ENCODE measurements at regions not wholly inside any gene's neighbourhood (a gene's known extent, or its start where the extent isn't known, plus 50 kb on each side); places are given as distances from the start of the nearest gene placed in this dataset.
A peak's percentile ranks its signal among the peaks of the same experiment; 100 is the strongest.
"Not testable (repeated sequence)": the region's sequence is repeated elsewhere in the genome, so short reads cannot be mapped to it uniquely, and the experiment has no call there.

DNA sequence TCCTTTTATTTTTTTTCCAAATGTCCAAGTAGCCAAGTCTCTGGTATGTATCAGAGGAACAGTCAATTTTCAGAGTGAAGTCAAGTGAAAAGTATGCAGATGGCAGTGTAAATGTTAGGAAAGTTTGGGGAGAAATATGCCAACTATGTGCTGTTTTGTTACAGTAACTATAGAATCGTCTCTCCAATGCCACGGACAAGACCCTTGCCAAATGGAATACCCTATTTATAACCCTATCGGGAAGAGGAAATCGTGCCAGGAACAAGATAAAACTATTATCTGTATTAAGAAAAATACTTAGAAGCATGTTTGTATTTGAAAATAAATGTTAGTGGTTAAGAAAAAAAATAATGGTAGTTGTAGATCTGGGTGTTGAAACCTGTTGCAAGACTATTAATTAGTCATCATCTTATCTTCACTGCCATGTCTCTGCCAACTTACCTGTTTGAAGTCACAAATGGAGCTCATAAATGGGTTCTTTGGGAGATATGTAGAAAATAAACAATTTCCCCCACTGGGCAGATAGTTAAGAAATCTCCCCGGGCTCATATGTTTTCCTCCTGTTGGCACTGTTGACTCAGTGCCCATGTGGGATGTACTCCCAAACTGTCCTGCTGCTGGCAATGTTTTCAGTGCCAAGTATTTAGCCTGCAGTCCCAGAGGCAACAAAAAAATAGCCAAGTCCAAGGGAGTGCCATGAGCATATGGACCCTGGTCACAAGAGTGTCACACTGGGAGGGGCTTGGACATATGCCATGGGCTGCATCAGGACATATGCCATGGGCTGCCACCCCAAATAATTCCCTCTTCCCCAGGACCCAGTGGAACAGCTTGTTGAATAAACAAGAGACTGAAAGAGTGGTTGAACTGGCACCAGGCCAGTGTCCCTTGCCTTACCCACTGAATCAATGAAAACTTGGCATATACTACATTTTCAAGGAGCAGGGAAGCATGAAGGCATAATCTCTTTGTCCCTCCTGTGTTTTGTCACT lies 366.9 kb downstream of the OSR1 start:
- FAIRE-seq (no peak), DNase-seq (ENCODE audit: low spot score) (peak; percentile 26)

- DNase-seq (ENCODE audit: low spot score): no peak
- no peak for FAIRE-seq
Observed at GRCh38 chr2:18988631-18989232, 369.7 kb downstream of the OSR1 start.

DNA sequence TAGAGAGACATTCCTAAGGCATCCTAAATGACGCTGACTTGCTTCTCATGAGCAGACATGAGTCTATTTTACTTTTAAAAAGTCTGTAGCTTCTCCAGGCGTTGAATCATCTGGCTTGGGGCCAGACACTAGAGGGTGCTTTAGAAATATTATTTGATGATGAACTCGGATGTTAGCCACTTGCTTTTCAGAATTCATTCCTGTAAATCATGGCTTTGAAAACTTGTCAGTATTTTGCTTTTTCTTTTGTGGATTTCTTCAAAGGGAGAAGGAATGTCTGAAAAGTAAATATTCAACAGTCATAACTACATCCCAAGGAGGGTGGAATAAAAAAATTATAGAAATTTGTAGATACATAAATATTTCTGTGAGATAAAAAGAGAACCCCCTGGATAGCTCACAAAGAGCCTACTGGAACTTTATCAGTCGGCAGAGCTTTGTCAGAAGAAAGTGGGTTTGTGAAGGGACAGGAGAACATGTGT lies 370.8 kb downstream of the OSR1 start:
- FAIRE-seq (peak; percentile 68), DNase-seq (ENCODE audit: low spot score) (peak; percentile 50)

DNA sequence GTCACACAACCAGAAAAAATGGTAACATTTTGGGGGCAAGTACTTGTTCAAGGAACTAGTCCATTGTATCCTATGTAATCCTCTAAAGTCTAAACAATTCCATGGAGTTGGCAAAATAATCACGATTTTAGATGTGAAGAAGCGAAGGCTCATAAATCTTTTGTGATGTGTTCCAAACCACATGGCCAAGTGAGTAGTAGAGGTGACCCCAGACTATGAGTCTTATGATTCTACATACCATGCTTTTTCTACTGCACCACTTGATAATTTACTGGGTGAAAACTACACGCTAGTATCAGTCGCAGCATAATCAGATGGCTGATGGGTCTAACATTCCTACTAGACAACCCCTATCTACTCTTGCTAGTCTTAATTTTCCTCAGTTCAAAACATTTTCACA lies 371.4 kb downstream of the OSR1 start:
- DNase-seq (ENCODE audit: low spot score) (no peak), FAIRE-seq (no peak)

DNA sequence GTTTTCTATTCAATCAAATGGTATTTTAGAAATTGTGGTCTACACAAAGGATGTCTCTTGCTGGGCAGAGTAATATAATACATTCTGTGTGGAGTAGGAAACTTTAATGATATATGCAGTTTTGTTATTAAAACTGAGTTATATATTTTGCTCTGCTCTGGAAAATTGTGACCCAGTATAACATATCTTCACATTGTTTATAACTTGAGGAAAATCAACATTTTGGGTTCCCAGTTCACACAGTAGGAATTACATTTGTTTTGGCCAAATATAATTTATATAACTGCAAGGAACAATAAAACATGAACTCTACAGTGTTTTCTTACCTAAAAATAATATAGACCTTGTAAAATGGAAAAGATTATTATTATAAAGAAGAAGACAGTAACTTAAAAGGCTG lies 372.4 kb downstream of the OSR1 start:
- FAIRE-seq: no peak
- DNase-seq (ENCODE audit: low spot score): no peak

- no peak for FAIRE-seq
Observed at GRCh38 chr2:18980786-18981430, 377.5 kb downstream of the OSR1 start.

GRCh38 chr2:18980104-18980785 lies 378.2 kb downstream of the OSR1 start:
- no peak for FAIRE-seq
- DNase-seq (ENCODE audit: low spot score): no peak

More at GRCh38 chr2:18980786-18981430, 377.5 kb downstream of the OSR1 start:
- DNase-seq (ENCODE audit: low spot score): no peak

GRCh38 chr2:18977409-18977808 lies 381.0 kb downstream of the OSR1 start:
- DNase-seq (ENCODE audit: low spot score): no peak
- FAIRE-seq: no peak

GRCh38 chr2:18976168-18976961 lies 382.1 kb downstream of the OSR1 start:
- FAIRE-seq (no peak), DNase-seq (ENCODE audit: low spot score) (no peak)

GRCh38 chr2:18975506-18976167 lies 382.8 kb downstream of the OSR1 start:
- DNase-seq (ENCODE audit: low spot score): no peak
- no peak for FAIRE-seq

GRCh38 chr2:18971628-18972027 lies 382.3 kb upstream of the NT5C1B start:
- DNase-seq (ENCODE audit: low spot score) (no peak), FAIRE-seq (no peak)

DNA sequence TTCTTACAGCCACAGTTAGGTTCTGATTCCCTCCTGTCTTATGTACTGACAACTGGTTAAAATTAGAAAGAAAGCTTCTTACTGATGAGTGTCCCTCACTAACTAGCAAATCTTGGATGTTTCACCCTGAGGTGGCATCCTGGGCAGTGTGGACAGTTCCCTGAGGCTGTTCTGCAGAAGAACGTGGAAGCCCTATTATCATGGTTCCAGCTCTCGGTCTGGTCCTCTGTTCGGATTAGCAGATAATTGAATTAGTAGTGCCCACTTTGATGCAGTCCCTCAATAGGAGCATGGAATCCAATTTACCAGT lies 381.7 kb upstream of the NT5C1B start:
- no peak for FAIRE-seq

GRCh38 chr2:18966131-18966530 lies 376.8 kb upstream of the NT5C1B start:
- FAIRE-seq: no peak

More for the DNA sequence above, 381.7 kb upstream of the NT5C1B start:
- no peak for DNase-seq (ENCODE audit: low spot score)

GRCh38 chr2:18963739-18964256 lies 374.4 kb upstream of the NT5C1B start:
- not testable (repeated sequence) for FAIRE-seq; DNase-seq (ENCODE audit: low spot score)

More at GRCh38 chr2:18966131-18966530, 376.8 kb upstream of the NT5C1B start:
- DNase-seq (ENCODE audit: low spot score): no peak

- DNase-seq (ENCODE audit: low spot score) (no peak), FAIRE-seq (no peak)
Observed at GRCh38 chr2:18961991-18962421, 372.6 kb upstream of the NT5C1B start.

DNA sequence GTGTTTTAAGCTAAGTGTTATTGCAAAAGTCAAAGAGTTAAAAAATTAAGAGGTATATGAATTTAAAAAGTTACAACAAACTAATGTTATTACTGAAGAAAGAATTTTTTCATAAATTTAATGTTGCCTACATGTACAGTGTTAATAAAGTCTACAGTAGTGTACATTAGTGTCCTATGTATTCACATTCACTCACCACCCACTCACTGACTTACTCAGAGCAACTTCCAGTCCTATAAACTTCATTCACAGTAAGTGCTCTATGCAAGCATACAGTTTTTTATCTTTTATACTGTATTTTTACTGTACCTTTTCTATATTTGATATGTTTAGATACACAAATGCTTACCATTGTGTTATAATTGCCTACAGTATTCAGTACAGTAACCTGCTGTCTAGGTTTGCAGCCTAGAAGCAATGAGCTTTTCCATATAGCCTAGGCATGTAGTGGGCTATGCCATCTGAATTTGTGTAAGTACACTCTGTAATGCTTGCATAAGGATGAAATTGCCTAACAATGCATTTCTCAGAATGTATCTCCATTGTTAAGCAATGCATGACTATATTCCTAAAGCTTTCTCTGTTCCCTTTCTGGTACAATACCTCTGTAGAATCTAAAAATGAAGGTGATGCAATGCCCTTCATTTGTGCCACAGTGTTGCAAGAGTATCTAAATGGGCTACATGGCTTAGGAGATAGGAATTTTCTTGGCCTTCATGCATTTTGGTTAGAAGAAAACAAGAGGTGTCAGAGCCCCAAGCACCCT lies 370.8 kb upstream of the NT5C1B start:
- no peak for DNase-seq (ENCODE audit: low spot score)
- FAIRE-seq: no peak

DNA sequence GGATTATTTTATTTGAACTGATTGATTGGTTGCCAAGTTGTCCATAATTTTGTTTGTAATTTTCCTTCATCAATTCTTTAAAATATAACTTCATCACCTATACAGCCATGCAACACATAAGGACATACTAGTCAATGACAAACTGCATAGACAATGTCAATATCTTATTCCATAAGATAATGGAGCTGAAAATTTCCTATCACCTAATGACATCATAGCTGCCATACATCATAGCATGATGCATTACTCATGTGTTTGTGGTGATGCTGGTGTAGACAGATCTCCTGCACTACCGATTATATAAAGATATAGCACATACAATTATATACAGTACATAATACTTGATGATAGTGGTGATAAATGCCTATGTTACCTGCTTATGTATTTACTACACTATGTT lies 369.8 kb upstream of the NT5C1B start:
- DNase-seq (ENCODE audit: low spot score): no peak
- no peak for FAIRE-seq

GRCh38 chr2:18957909-18958308 lies 368.5 kb upstream of the NT5C1B start:
- FAIRE-seq (no peak), DNase-seq (ENCODE audit: low spot score) (no peak)

DNA sequence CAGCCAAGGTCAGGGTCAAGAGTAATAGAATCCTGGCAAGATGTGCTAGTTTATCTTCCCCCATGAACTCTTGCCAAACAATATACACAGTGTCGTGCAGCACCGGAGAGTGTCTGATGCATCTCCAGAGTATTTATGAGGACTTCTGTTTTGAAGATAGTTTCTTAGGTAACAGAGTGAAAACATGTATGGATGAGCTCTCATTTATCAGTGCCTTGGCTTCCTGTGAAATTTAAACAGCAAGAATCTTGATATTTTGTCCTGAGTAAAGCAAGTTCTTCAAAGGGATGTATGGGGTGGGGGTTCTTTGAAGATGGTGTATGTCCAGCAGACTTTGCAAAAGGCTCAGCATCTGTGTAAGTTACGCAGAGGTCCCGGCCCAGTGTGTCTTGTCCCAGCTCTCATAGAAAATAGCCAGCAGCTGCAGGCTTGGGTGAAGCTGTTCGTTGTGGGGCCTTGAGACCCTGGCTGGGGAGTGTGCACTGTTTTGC lies 361.0 kb upstream of the NT5C1B start:
- DNase-seq (ENCODE audit: low spot score): no peak
- no peak for FAIRE-seq
